Stimulated activated CD8-positive, alpha-beta memory T cell treated with anti-CD3 and anti-CD28 coated beads, Interleukin-2, amount 100 ng/mL, for 1 hour (primary cell): ENCODE measurements at regions not wholly inside any gene's neighbourhood (a gene's known extent, or its start where the extent isn't known, plus 50 kb on each side); places are given as distances from the start of the nearest gene placed in this dataset.

Source experiments
- DNase-seq, 2 donors: peaks; one replicate each; pipeline ENCODE4 v3.0.0-alpha.2; 2020; ENCODE audit warnings: low read depth in 2 of 2

GRCh38 chr22:48247829-48248228 lies 1485.4 kb downstream of the TBC1D22A start:
- no peak for DNase-seq

DNA sequence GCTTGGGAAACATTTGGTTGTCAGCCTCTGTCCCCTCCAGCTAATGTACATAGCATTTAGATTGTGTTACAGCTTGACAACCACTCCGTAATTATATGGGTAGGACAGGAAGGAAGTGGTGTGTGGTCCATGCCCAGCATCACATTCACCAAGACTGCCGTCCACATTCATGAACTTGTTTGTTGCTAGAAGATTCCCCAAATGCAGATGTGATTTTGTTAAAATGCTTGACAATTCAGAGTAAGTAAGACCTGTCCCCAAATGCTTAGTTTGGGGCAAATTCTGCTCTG lies 1482.7 kb downstream of the TBC1D22A start:
- no peak for DNase-seq

- no peak for DNase-seq
These were observed 1482.1 kb downstream of the TBC1D22A start for GRCh38 chr22:48244388-48245195.

DNA sequence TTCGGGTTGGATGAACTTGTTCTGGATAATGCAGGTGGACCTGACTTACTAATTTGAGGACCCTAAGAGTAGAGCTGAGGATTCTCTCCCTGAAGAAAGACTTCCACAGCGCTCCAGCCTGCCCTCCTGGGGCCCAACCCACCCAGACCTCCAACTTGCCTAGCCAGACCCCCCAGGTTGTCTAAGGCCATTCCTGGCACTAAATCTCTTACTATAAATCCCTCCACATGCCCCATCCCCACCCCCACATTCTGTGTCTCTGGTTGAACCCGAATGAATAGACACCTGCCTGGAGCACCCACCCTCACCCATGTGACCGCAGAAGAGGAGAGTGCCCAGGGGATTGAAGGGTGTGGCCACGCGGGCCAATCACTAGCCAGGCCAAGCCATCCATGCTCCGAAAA lies 1480.0 kb downstream of the TBC1D22A start:
- DNase-seq: no peak

GRCh38 chr22:48241658-48242057 lies 1479.2 kb downstream of the TBC1D22A start:
- DNase-seq: no peak

- DNase-seq: no peak
These were observed 1478.4 kb downstream of the TBC1D22A start for GRCh38 chr22:48240935-48241230.

- no peak for DNase-seq
These were observed 1477.9 kb downstream of the TBC1D22A start for GRCh38 chr22:48240148-48240934.

DNA sequence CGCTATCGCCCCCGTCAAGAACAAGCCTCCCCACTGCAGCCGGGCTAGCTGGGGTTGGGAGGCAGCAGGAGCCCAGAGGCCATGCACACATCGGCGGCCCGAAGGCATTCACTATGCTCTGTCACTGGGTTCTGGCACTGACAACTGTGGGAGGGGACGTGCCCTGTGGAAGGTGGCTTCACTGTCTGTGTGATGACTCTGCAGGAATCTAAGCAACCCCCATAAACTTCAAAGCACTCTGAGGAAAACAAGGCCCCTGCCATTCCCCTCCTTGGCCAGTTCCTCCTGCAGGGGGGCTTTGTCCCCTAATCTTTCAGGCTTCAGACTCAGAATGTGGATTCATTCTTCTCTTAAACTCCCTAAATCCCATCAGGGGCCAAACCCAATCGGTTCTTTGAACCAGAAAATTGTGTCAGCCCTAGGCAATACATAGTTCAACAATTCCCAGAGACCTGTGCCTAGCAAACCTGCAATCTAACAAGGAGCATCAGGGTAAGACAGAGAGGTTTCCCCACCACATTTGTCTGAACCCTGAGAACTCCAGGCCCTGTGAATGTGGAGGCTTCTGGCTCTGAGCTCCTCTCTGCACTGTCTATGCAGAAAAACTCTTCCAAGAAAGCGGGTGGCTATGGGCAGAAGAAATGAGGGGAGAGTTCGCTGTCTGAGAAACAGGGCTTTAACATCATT lies 1477.2 kb downstream of the TBC1D22A start:
- DNase-seq: no peak

DNA sequence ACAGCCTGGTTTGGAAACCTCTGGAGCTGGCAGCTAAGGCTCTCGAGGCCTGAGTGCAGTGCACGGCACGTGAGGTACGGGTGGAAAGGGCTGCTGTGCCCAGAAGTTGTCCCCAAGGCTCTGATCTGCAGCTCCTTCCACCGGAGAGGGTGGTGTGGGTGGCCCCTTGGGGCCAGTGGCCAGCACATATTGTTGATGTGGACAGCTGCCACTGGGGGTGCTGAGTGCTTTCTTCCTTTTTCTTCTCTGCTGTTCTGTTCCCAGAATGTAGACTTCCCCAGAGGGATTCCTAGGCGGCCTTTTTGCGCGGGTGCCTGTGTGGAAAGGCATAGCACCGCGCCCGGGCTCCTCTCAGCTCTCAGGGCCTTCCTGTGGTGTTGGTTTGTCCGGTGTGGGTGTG lies 1476.5 kb downstream of the TBC1D22A start:
- DNase-seq: no peak

GRCh38 chr22:48238284-48238915 lies 1476.0 kb downstream of the TBC1D22A start:
- no peak for DNase-seq

DNA sequence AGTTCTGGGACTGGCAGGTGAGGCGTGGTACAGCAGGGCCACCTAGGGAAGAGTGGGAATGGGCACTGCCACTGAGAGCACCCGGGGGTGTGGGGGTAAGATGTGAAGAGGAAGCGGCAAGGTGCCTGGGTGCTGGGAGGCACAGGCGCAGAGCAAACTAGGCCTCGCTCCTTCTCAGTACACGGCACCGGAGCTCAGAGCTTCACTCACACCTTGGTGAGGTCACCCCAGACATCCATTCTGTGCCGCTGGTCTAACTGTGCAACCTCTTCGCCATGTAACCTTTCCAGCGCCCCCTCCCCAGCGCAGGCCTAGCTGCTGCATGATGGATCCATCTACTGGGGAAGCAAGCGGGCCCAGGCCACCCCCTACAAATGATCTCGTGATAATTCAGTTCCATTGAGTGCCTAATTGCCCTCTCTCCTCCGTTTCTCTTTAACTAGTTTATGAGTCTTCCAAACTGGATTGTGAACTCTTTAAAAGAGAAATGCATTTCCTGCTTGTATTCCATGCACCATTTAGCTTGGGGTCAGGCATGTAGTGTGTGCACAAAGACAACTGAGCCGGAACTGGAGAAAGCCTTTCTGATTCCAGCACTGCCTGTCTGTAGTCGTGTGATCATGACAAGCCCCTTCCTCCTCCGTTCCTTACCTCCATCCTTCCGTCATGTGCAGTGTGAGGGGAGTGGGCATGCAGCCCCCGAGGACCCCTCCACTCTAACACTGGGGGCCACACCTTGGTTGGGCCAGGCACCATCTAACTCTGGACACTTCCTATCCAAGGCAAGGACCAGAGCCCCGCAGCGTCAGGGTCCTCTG lies 1475.2 kb downstream of the TBC1D22A start:
- DNase-seq: no peak

GRCh38 chr22:48236261-48236660 lies 1473.8 kb downstream of the TBC1D22A start:
- no peak for DNase-seq

GRCh38 chr22:48235744-48236143 lies 1473.3 kb downstream of the TBC1D22A start:
- DNase-seq: no peak

DNA sequence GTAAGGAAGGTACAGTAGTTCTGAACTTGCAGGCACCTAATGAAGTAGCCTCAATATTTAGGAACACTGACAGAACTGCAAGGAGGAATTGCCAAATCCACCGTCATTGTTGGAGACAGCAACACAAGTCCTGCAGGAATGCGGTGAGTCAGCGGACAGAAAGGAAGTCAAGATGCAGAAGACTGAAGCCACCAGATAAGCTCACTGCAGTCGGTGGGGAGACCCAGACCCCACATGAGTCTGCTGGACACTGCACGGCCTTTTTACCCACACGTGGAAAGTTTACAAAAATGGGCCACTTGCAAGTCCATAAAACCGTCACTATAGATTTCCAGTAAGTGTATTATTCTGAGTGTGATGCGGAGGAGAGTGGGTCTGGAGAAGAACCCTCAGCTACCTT lies 1471.6 kb downstream of the TBC1D22A start:
- no peak for DNase-seq

DNA sequence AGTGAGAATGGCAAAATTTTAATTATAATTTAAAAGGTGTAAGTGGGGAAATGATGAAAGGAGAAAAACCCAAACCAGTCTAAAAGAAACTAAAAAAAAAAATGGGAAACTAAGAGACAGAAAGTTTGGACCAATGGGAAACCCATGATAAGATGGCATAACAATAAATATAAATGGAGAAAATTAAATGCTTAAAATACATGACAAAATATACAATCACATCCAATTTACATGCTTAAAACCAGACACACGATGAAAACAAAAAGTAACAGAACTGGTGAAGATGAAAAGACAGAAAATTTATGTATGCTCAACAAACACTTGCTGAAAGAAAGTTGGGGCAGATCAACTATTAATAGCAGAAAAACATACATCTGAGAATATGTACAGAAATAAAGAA lies 1471.1 kb downstream of the TBC1D22A start:
- DNase-seq: no peak

DNA sequence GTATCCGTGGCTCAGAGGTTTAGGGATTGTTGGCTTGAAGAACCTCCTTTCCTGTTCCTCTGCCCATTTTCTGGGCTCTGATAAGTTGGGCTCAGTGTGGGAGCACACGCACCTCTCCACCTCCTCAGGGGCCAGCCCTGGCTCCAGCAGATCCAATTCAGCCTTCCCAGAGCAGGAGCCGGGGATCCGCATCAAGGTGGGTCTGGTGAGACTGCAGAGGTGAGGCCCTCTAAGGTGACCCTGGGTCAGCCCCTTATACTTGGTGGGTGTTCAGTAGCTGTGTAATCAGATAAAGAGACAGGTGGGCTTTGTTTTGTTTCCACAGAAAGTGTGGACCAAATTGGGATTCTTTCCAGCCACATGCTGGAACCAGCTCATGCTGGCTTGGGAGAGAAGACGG lies 1466.0 kb downstream of the TBC1D22A start:
- DNase-seq: no peak

DNA sequence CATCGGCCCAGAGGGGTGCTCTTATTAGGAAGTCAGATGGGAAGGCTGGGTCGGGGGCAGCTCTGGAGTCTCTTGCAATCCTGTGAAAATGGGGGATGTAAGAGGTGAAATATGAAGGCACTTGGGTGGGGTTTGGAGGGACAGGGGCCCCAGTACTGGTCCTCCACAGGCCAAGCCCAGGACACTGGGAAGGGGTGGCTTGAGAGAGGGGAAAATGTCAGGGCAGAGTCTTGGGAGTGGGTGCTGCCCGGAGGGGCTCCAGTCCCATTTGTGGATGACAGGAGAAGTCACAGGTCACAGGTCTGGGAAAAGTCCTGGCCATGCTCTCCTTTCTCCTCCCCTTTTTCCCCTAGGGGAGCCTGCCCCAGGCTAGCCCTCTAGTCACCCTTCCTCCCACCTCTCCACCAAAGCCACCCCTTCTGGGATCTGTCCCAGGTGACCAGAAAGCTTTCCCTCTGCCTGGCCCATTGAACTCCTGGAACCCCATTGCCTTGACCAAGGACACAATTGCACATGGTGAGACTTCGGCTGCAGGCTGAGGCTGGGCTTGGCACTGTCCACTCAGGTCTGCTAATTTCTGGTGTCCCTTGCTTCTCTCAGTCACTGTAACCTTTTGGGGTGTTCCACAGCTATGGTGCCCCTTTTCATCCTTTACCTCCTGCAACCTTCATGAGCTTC lies 1465.0 kb downstream of the TBC1D22A start:
- no peak for DNase-seq

DNA sequence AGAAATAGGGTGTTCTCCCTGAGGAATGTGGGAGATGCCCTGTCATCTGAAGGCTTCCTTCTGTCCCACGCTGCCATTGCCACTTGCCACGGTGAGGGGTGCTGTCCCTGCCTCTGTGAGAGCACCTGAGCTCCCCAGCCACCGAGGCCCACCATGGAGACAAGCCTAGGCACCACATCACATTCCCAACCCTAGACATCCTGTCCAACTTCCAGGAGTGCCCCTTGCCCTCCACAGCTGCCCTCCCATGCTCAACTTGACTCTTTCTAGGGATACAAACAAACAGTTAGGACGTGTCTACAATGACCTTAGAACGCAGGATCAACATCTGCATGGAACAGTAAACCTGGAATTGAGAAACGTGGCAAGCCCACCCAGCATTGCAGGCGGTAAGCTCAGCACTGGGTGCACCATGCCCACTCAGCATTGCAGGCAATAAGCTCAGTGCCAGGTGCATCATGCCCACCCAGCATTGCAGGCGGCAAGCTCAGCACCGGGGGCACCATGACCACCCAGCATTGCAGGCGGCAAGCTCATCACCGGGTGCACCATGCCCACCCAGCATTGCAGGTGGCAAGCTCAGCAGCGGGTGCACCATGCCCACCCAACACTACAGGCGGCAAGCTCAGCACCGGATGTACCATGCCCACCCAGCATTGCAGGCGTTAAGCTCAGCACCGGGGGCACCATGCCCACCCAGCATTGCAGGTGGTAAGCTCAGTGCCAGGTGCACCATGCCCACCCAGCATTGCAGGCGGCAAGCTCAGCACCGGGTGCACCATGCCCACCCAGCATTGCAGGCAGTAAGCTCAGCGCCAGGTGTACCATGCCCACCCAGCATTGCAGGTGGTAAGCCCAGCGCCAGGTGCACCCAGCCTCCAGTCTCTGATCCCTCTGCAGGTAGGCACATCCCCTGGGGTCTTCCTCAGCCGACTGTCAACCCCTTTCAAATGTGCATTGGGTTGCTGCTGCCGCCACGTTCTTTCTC lies 1463.9 kb downstream of the TBC1D22A start:
- no peak for DNase-seq

DNA sequence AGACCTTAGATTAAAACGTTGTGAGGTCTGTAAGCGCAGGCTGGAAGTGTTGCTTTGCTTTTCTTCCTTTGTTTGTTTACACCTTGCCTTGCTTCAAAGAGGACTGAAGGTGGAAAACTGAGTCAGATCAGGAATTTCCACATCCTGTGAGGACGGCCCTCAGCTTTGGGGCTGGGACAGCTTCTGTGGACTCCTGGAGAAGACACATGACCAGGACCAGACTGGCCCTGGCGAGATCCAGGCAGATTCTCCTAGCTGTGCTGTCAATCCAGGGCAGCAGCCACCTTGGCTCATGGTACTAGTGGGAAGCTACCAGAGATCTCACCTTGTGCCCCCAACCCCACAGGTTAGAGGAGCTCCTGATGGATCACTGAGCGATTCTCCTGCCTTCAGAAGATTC lies 1461.9 kb downstream of the TBC1D22A start:
- no peak for DNase-seq
